Activated CD8-positive, alpha-beta memory T cell treated with anti-CD3 and anti-CD28 coated beads for 4 hours (primary cell): ENCODE measurements at regions not wholly inside any gene's neighbourhood (a gene's known extent, or its start where the extent isn't known, plus 50 kb on each side); places are given as distances from the start of the nearest gene placed in this dataset.
A peak's percentile ranks its signal among the peaks of the same experiment; 100 is the strongest.
"Not testable (repeated sequence)": the region's sequence is repeated elsewhere in the genome, so short reads cannot be mapped to it uniquely, and the experiment has no call there.

Source experiments
- DNase-seq, 2 donors: peaks; one replicate each; pipeline ENCODE4 v3.0.0-alpha.2; 2020; ENCODE audit warnings: low read depth in 2 of 2

- DNase-seq = no peak
Measured at GRCh38 chr12:96085475-96085874, 50.1 kb upstream of the LTA4H start.

GRCh38 chr12:96086190-96086589, 50.8 kb upstream of the LTA4H start:
- DNase-seq = not testable (repeated sequence)

- no peak for DNase-seq
Measured at GRCh38 chr12:96091833-96092232, 56.4 kb upstream of the LTA4H start.

GRCh38 chr12:96093543-96094196, 58.3 kb upstream of the LTA4H start:
- DNase-seq = no peak

GRCh38 chr12:96094201-96094600, 58.8 kb upstream of the LTA4H start:
- DNase-seq = no peak

- no peak for DNase-seq
Measured at GRCh38 chr12:96098631-96099030, 63.2 kb upstream of the LTA4H start.

GRCh38 chr12:96099421-96099820, 64.0 kb upstream of the LTA4H start:
- DNase-seq = no peak

GRCh38 chr12:96099986-96100385, 64.6 kb upstream of the LTA4H start:
- DNase-seq = no peak

- no peak for DNase-seq
Measured at GRCh38 chr12:96101806-96102205, 66.4 kb upstream of the LTA4H start.

GRCh38 chr12:96103067-96103644, 67.8 kb upstream of the LTA4H start:
- DNase-seq = no peak

GRCh38 chr12:96104566-96104965, 69.2 kb upstream of the LTA4H start:
- no peak for DNase-seq

GRCh38 chr12:96106137-96106536, 70.8 kb upstream of the LTA4H start:
- no peak for DNase-seq

GRCh38 chr12:96107236-96107635, 71.8 kb upstream of the LTA4H start:
- DNase-seq = no peak

- peak in 1 of 2 donors; percentile 1 for DNase-seq
Measured at GRCh38 chr12:96108321-96108720, 72.9 kb upstream of the LTA4H start.

GRCh38 chr12:96108941-96109340, 73.6 kb upstream of the LTA4H start:
- not testable (repeated sequence) for DNase-seq

GRCh38 chr12:96112733-96113132, 77.3 kb upstream of the LTA4H start:
- no peak for DNase-seq

- no peak for DNase-seq
Measured at GRCh38 chr12:96117460-96117859, 76.7 kb upstream of the ELK3 start.

- no peak for DNase-seq
Measured at GRCh38 chr12:96120359-96121100, 73.6 kb upstream of the ELK3 start.

GRCh38 chr12:96121271-96121711, 72.9 kb upstream of the ELK3 start:
- DNase-seq = no peak

GRCh38 chr12:96128292-96128691, 65.9 kb upstream of the ELK3 start:
- DNase-seq = not testable (repeated sequence)

- DNase-seq = no peak
Measured at GRCh38 chr12:96130396-96131059, 63.6 kb upstream of the ELK3 start.

- DNase-seq = no peak
Measured at GRCh38 chr12:96131230-96131788, 62.9 kb upstream of the ELK3 start.
